ENCODE measurements at regions not wholly inside any gene's neighbourhood (a gene's known extent, or its start where the extent isn't known, plus 50 kb on each side); places are given as distances from the start of the nearest gene placed in this dataset.
A peak's percentile ranks its signal among the peaks of the same experiment; 100 is the strongest.

DNA sequence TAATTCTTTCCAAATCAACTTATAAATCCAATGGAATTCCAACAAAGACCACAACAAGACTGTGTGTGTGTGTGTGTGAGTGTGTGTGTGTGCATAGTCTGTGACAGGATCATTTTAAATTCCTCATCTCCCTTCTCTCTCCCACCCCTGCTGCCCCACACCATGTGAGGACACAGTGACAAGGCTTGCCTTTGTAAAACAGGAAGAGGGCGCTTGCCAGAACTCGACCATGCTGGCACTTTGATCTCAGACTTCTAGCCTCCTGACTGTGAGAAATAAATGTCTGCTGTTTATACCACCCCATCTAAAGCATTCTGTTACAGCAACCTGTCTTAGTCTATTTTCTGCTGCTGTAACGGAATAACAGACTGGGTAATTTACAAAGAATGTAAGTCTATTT is 99.1 kb downstream of the NSMCE3 start:
- Histone ChIP-seq H3K4me1 (no peaks in the 10 kb centered on the region), H3K27ac (no peak overlapping the region), H3K9me3 (no peaks in the 10 kb centered on the region), H3K4me2 (no peak overlapping the region), H3K4me3 (no peak overlapping the region)
- ATAC-seq: peak in 1 of 2 experiments; percentile 24; a peak in 1 of 6 replicates
- DNase-seq (ENCODE audit: low read depth in 1 of 2, low spot score in 1 of 2): no peak
- TF ChIP-seq, protein P1, sequence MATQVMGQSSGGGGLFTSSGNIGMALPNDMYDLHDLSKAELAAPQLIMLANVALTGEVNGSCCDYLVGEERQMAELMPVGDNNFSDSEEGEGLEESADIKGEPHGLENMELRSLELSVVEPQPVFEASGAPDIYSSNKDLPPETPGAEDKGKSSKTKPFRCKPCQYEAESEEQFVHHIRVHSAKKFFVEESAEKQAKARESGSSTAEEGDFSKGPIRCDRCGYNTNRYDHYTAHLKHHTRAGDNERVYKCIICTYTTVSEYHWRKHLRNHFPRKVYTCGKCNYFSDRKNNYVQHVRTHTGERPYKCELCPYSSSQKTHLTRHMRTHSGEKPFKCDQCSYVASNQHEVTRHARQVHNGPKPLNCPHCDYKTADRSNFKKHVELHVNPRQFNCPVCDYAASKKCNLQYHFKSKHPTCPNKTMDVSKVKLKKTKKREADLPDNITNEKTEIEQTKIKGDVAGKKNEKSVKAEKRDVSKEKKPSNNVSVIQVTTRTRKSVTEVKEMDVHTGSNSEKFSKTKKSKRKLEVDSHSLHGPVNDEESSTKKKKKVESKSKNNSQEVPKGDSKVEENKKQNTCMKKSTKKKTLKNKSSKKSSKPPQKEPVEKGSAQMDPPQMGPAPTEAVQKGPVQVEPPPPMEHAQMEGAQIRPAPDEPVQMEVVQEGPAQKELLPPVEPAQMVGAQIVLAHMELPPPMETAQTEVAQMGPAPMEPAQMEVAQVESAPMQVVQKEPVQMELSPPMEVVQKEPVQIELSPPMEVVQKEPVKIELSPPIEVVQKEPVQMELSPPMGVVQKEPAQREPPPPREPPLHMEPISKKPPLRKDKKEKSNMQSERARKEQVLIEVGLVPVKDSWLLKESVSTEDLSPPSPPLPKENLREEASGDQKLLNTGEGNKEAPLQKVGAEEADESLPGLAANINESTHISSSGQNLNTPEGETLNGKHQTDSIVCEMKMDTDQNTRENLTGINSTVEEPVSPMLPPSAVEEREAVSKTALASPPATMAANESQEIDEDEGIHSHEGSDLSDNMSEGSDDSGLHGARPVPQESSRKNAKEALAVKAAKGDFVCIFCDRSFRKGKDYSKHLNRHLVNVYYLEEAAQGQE (IDR thresholded peaks at IDR 0.05): no peak
- TF ChIP-seq NFE2L2 (conservative IDR thresholded peaks at IDR 0.05; ENCODE audit: low read length): no peak
- TF ChIP-seq RFX5 (IDR thresholded peaks at IDR 0.05): no peak
- TF ChIP-seq, protein P2, sequence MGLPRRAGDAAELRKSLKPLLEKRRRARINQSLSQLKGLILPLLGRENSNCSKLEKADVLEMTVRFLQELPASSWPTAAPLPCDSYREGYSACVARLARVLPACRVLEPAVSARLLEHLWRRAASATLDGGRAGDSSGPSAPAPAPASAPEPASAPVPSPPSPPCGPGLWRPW (IDR thresholded peaks at IDR 0.05): no peak
- TF ChIP-seq ESRRA (IDR thresholded peaks at IDR 0.05; ENCODE audit: borderline replicate concordance, low read length): no peak
- TF ChIP-seq, protein P3, sequence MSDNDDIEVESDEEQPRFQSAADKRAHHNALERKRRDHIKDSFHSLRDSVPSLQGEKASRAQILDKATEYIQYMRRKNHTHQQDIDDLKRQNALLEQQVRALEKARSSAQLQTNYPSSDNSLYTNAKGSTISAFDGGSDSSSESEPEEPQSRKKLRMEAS (IDR thresholded peaks at IDR 0.05): no peak
- TF ChIP-seq EHF (CRISPR knock-in tag; IDR thresholded peaks at IDR 0.05): no peak
- no peak for TF ChIP-seq JUNB (IDR thresholded peaks at IDR 0.05)
- CTCF ChIA-PET: interaction anchor here (1.5 kb wide), 1 partner anchor 69 kb away, joined by 3 read pairs; no protein-coding TSS in a partner anchor
- 20% methylated on average over 3 of the region's 3 CpGs for WGBS (ENCODE audit: missing lambda C conversion rate)
- no peak for FAIRE-seq
- POLR2A ChIA-PET: no interaction called here

Measured in A549 (cell line).